ENCODE measurements at regions not wholly inside any gene's neighbourhood (a gene's known extent, or its start where the extent isn't known, plus 50 kb on each side); places are given as distances from the start of the nearest gene placed in this dataset. TPM values are rescaled to one million over a fixed set of nuclear protein-coding genes. Genes with fewer than 3 reads are reported as not detected.

GRCh38 chr5:149429839-149430721 lies 51.0 kb upstream of the IL17B start:
- H2BK12ac ChIP-seq (ENCODE audit: low read length), result no peak overlapping the region
- no peak overlapping the region for H3K27ac ChIP-seq (replicated peaks; ENCODE audit: low read length)
- H3K18ac ChIP-seq (ENCODE audit: low read length), result no peak overlapping the region
- H3K27me3 ChIP-seq (ENCODE audit: control insufficient read depth in 3 of 3, insufficient read depth in 3 of 3, low read depth in 1 of 3, low read length in 3 of 3), result no peaks in the 10 kb centered on the region
- H3K14ac ChIP-seq (ENCODE audit: low read length), result no peak overlapping the region
- no peak overlapping the region for H2BK5ac ChIP-seq (ENCODE audit: low read length)
- peaks cover 3 to 4% of the 10 kb centered on the region in 2 donors for H3K4me1 ChIP-seq (ENCODE audit: control insufficient read depth in 2 of 2, insufficient read depth in 1 of 2, low read depth in 1 of 2, low read length in 2 of 2)
- no peak overlapping the region for H2AK5ac ChIP-seq (ENCODE audit: low read depth, low read length)
- no peaks in the 10 kb centered on the region for H3K79me1 ChIP-seq (ENCODE audit: low read depth, low read length)
- H3K4me2 ChIP-seq (ENCODE audit: insufficient read depth, low read length, poor library complexity, severe bottlenecking), result no peak overlapping the region
- no peak overlapping the region for H2AFZ ChIP-seq (ENCODE audit: low read length)
- no CpG with 5 or more reads among the region's 15 CpGs for WGBS, 2 donors (ENCODE audit: extremely low coverage in 2 of 2, insufficient read length in 2 of 2, insufficient replicate concordance in 1 of 2)
- no peak overlapping the region for H2BK15ac ChIP-seq (ENCODE audit: low read length)
- H3K23ac ChIP-seq (ENCODE audit: low read depth, low read length, poor library complexity), result no peak overlapping the region
- no peak overlapping the region for H4K91ac ChIP-seq (ENCODE audit: low read depth, low read length, poor library complexity)
- H3K9me3 ChIP-seq (replicated peaks in 1 of 2; ENCODE audit: control insufficient read depth in 2 of 2, insufficient read depth in 1 of 2, low read depth in 1 of 2, low read length in 2 of 2), result no peaks in the 10 kb centered on the region
- H3K4me3 ChIP-seq (ENCODE audit: low read length in 2 of 2), result no peak overlapping the region
- H2BK120ac ChIP-seq (ENCODE audit: low read depth, low read length), result no peak overlapping the region
- H3K9ac ChIP-seq (ENCODE audit: low read depth, low read length, poor library complexity), result no peak overlapping the region
- H4K8ac ChIP-seq (ENCODE audit: low read depth, low read length), result no peak overlapping the region
- DNase-seq (ENCODE audit: low spot score), result no peak
- no peaks in the 10 kb centered on the region for H3K36me3 ChIP-seq (replicated peaks in 1 of 2; ENCODE audit: control insufficient read depth in 2 of 2, insufficient read depth in 2 of 2, low read length in 2 of 2)
- H3K4ac ChIP-seq (ENCODE audit: low read length), result no peak overlapping the region

Small RNA genes lying in the stretch of these regions (small RNA-seq; reads per million reads assigned to genes)
- not detected for gene MIR145 (ENCODE audit: insufficient read depth)
